OCI-LY1 (cell line): ENCODE measurements at regions not wholly inside any gene's neighbourhood (a gene's known extent, or its start where the extent isn't known, plus 50 kb on each side); places are given as distances from the start of the nearest gene placed in this dataset.

ENCODE experiments used
- CTCF ChIP-seq: fragments of 200-600 bp; sonication (generic), shearing (Covaris generic); IDR thresholded peaks from 2 replicates; pipeline ENCODE4 v1.5.1; 2017; ENCODE audit warnings: mild to moderate bottlenecking, antibody characterized with exemption, low read length, moderate library complexity, mixed read lengths
- EZH2 ChIP-seq: fragments of 200-600 bp; sonication (generic), shearing (Covaris generic); IDR thresholded peaks from 2 replicates; pipeline ENCODE4 v1.8.0; 2017; ENCODE audit warnings: borderline replicate concordance, mixed run types, mild to moderate bottlenecking, antibody characterized with exemption, low read length, moderate library complexity, mixed read lengths

GRCh38 chr7:113606325-113606724 is 312.5 kb downstream of the PPP1R3A start:
- TF ChIP-seq CTCF (no peak), EZH2 (no peak)
